ENCODE measurements at regions not wholly inside any gene's neighbourhood (a gene's known extent, or its start where the extent isn't known, plus 50 kb on each side); places are given as distances from the start of the nearest gene placed in this dataset.
"Not testable (repeated sequence)": the region's sequence is repeated elsewhere in the genome, so short reads cannot be mapped to it uniquely, and the experiment has no call there.

GRCh38 chr4:134079085-134079484 lies 122.5 kb downstream of the PABPC4L start:
- TF ChIP-seq CTCF, POLR2A, POLR2AphosphoS5 (IDR thresholded peaks at IDR 0.05): not testable (repeated sequence)
